Endothelial cell of umbilical vein (primary cell): ENCODE measurements at regions not wholly inside any gene's neighbourhood (a gene's known extent, or its start where the extent isn't known, plus 50 kb on each side); places are given as distances from the start of the nearest gene placed in this dataset.

Source experiments
- BruUV-seq: library from RNA; stranded (reverse); fragments of 400-500 nt; replicated peaks from 2 replicates; lab custom pipeline; 2021; lab: Mats Ljungman, UMichigan
- CTCF ChIA-PET: fragments of 300-600, 350-600 bp; sonication (Branson Sonifier 250); formaldehyde crosslinking; loops from one replicate; lab custom pipeline; 2021; ENCODE audit warnings: antibody characterized with exemption, inconsistent platforms; lab: Charles Lee
- POLR2A ChIA-PET: fragments of 300-600, 350-600 bp; sonication (Branson Sonifier 250); formaldehyde crosslinking; loops from one replicate; lab custom pipeline; 2021; ENCODE audit warnings: antibody characterized with exemption, inconsistent platforms; lab: Charles Lee
- DNase-seq: peaks from one replicate; pipeline ENCODE4 v3.0.0-alpha.2; 2011; ENCODE audit warnings: low read depth, low spot score
- FAIRE-seq: peaks from 2 replicates; lab custom pipeline; 2011; peaks lifted over from hg19 to GRCh38; lab: Jason Lieb, UNC
- H2AFZ ChIP-seq: 2 replicates; pipeline ENCODE4 v1.6.0; 2012; ENCODE audit warnings: low read depth, low read length, control low read depth, inconsistent platforms
- H3K27ac ChIP-seq: 2 replicates; pipeline ENCODE4 v1.5.1; 2011; ENCODE audit warnings: low read depth, mild to moderate bottlenecking, control low read depth, low read length, moderate library complexity; ENCODE audit not compliant: insufficient read depth
- H3K27me3 ChIP-seq, 2 experiments: 2 replicates each; pipeline versions ENCODE4 v1.6.0 to v1.6.1; 2011; ENCODE audit warnings: low read length in 2 of 2, mixed read lengths in 1 of 2; ENCODE audit not compliant: control insufficient read depth in 2 of 2, insufficient read depth in 2 of 2
- H3K36me3 ChIP-seq, 2 experiments: 2 replicates in 1 of 2; 3 replicates in 1 of 2; pipeline ENCODE4 v1.5.1; 2011; ENCODE audit warnings: low read length in 2 of 2, mild to moderate bottlenecking in 1 of 2, moderate library complexity in 1 of 2; ENCODE audit not compliant: control insufficient read depth in 2 of 2, insufficient read depth in 2 of 2; ENCODE audit errors: extremely low read depth in 1 of 2
- H3K4me1 ChIP-seq: 3 replicates; pipeline ENCODE4 v1.5.1; 2011; ENCODE audit warnings: mild to moderate bottlenecking, low read length; ENCODE audit not compliant: control insufficient read depth, insufficient read depth; ENCODE audit errors: extremely low read depth
- H3K4me2 ChIP-seq: 2 replicates; pipeline ENCODE4 v1.6.1; 2011; ENCODE audit warnings: low read length, control low read depth, mixed read lengths; ENCODE audit not compliant: insufficient read depth
- H3K4me3 ChIP-seq, 3 experiments: fragments of 200-600 bp in 1 of 3; sonication (generic), shearing (Covaris generic) in 1 of 3; replicated peaks in 1 of 3; 2 replicates each; pipeline ENCODE4 v1.5.1; 2011 to 2016; ENCODE audit warnings: control low read depth in 3 of 3, low read length in 3 of 3, mild to moderate bottlenecking in 2 of 3, inconsistent platforms in 1 of 3, low read depth in 1 of 3, moderate library complexity in 1 of 3; ENCODE audit not compliant: insufficient read depth in 1 of 3
- H3K79me2 ChIP-seq: 2 replicates; pipeline ENCODE4 v1.6.0; 2012; ENCODE audit warnings: low read length, inconsistent platforms; ENCODE audit not compliant: control insufficient read depth, insufficient read depth
- H3K9ac ChIP-seq: replicated peaks from 2 replicates; pipeline ENCODE3; 2011; ENCODE audit warnings: low read length, control low read depth; ENCODE audit not compliant: insufficient read depth; ENCODE audit errors: extremely low read depth
- H3K9me1 ChIP-seq: replicated peaks from 3 replicates; pipeline ENCODE4 v1.6.0; 2011; ENCODE audit warnings: mild to moderate bottlenecking, low read length; ENCODE audit not compliant: control insufficient read depth, insufficient read depth; ENCODE audit errors: extremely low read depth
- H3K9me3 ChIP-seq: replicated peaks from 2 replicates; pipeline ENCODE4 v1.5.1; 2012; ENCODE audit warnings: low read length, inconsistent platforms; ENCODE audit not compliant: control insufficient read depth, insufficient read depth
- H4K20me1 ChIP-seq: replicated peaks from 2 replicates; pipeline ENCODE3; 2011; ENCODE audit warnings: mild to moderate bottlenecking, low read length; ENCODE audit not compliant: control insufficient read depth, insufficient read depth; ENCODE audit errors: extremely low read depth
- EZH2 ChIP-seq: IDR thresholded peaks from 2 replicates; pipeline ENCODE4 v1.6.1; 2012; ENCODE audit warnings: borderline replicate concordance, low read depth, mild to moderate bottlenecking, moderate library complexity, low read length, inconsistent platforms; ENCODE audit not compliant: severe bottlenecking
- FOS ChIP-seq: IDR thresholded peaks from 2 replicates; pipeline ENCODE4 v1.6.1; 2011; ENCODE audit warnings: mild to moderate bottlenecking, low read length, moderate library complexity, borderline replicate concordance; ENCODE audit not compliant: insufficient read depth
- GATA2 ChIP-seq: IDR thresholded peaks from 2 replicates; pipeline ENCODE4 v1.7.0; 2011; ENCODE audit warnings: low read depth, mild to moderate bottlenecking, moderate library complexity, mixed read lengths, low read length; ENCODE audit not compliant: insufficient read length, insufficient read depth
- JUN ChIP-seq: IDR thresholded peaks from 2 replicates; pipeline ENCODE4 v1.6.1; 2011; ENCODE audit warnings: borderline replicate concordance, low read depth; ENCODE audit not compliant: insufficient read length, insufficient read depth
- MAX ChIP-seq: IDR thresholded peaks from 2 replicates; pipeline ENCODE4 v1.6.1; 2011; ENCODE audit not compliant: insufficient read depth, insufficient read length
- MYC ChIP-seq: IDR thresholded peaks from one replicate; pipeline ENCODE4 v1.6.1; 2011; ENCODE audit warnings: mild to moderate bottlenecking, low read depth, low read length
- POLR2A ChIP-seq: IDR thresholded peaks from 2 replicates; pipeline ENCODE4 v1.6.1; 2012; ENCODE audit warnings: low read depth, mild to moderate bottlenecking, control low read depth, low read length
- POLR2AphosphoS5 ChIP-seq: IDR thresholded peaks from 2 replicates; pipeline ENCODE4 v1.6.1; 2012; ENCODE audit warnings: low read depth, mild to moderate bottlenecking, control low read depth, low read length, moderate library complexity; ENCODE audit not compliant: insufficient read depth
- dilution Hi-C: fragments of 300-500 bp; cut with MboI; formaldehyde crosslinking; loops from one replicate; pipeline ENCODE4 v1.15.0; 2019; ENCODE audit warnings: low sequenced_read_pairs; ENCODE audit not compliant: extremely low pct_ligation_motif_present
- intact Hi-C: fragments of 100-400 bp; cut with micrococcal nuclease; formaldehyde crosslinking; loops from one replicate; pipeline ENCODE4 v1.10.0; 2022
- TF ChIP-seq, protein P1 (sequence below), 2 donors: IDR thresholded peaks; 1 replicate in 1 of 2; 2 replicates in 1 of 2; pipeline ENCODE4 v1.5.1; 2011; ENCODE audit warnings: low read length in 2 of 2, mild to moderate bottlenecking in 2 of 2, moderate library complexity in 2 of 2, control low read depth in 1 of 2, inconsistent platforms in 1 of 2, low read depth in 1 of 2; ENCODE audit not compliant: insufficient read depth in 1 of 2; ENCODE audit errors: extremely low read depth in 1 of 2

DNA sequence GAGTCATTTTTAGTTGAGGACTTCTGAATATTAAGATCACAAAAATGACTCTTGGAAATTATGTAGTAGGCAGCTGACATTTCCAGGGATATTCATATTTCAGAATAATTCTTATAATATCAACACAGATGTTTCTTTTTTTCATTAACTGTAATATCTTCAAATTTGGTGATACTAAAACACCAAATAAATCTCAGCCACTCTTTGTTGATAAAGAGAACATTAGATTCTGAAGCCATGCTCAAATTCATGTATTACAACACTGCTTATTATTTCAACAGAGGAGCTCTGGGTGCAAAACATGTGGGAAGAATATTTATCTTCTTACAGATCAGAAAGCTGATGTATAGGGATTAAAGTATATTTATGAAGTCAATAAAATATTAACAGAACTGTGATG is 355.4 kb downstream of the CRPPA start:
- Histone ChIP-seq H3K4me3 (no peak overlapping the region), H3K36me3 (no peaks in the 10 kb centered on the region), H3K9ac (no peak overlapping the region), H3K9me1 (no peaks in the 10 kb centered on the region), H3K4me2 (no peak overlapping the region), H3K27me3 (no peaks in the 10 kb centered on the region), H3K79me2 (no peaks in the 10 kb centered on the region), H3K27ac (no peak overlapping the region), H3K9me3 (no peaks in the 10 kb centered on the region), H2AFZ (no peak overlapping the region), H3K4me1 (peaks cover 37% of the 10 kb centered on the region), H4K20me1 (no peaks in the 10 kb centered on the region)
- dilution Hi-C loops: no loop called here
- CTCF ChIA-PET: interaction anchor here (1.3 to 3.3 kb wide), 5 partner anchors 32 to 742 kb away, joined by 3 to 21 read pairs (median 5); no protein-coding TSS in a partner anchor
- FAIRE-seq (no peak), DNase-seq (no peak)
- TF ChIP-seq POLR2AphosphoS5 (no peak), GATA2 (no peak), MAX (no peak), FOS (no peak), MYC (no peak), EZH2 (no peak), POLR2A (no peak), JUN (no peak)
- TF ChIP-seq, protein P1, sequence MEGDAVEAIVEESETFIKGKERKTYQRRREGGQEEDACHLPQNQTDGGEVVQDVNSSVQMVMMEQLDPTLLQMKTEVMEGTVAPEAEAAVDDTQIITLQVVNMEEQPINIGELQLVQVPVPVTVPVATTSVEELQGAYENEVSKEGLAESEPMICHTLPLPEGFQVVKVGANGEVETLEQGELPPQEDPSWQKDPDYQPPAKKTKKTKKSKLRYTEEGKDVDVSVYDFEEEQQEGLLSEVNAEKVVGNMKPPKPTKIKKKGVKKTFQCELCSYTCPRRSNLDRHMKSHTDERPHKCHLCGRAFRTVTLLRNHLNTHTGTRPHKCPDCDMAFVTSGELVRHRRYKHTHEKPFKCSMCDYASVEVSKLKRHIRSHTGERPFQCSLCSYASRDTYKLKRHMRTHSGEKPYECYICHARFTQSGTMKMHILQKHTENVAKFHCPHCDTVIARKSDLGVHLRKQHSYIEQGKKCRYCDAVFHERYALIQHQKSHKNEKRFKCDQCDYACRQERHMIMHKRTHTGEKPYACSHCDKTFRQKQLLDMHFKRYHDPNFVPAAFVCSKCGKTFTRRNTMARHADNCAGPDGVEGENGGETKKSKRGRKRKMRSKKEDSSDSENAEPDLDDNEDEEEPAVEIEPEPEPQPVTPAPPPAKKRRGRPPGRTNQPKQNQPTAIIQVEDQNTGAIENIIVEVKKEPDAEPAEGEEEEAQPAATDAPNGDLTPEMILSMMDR (IDR thresholded peaks at IDR 0.05; ENCODE audit: extremely low read depth in 1 of 2, insufficient read depth in 1 of 2, low read depth in 1 of 2, low read length in 2 of 2): no peak
- no TSS peak for BruUV-seq
- intact Hi-C loops: loop anchor here (2.0 kb wide), 1 partner anchor 227 kb away; no protein-coding TSS in a partner anchor
- POLR2A ChIA-PET: interaction anchor here (0.6 kb wide), 1 partner anchor 175 kb away, joined by 3 read pairs; no protein-coding TSS in a partner anchor
